ENCODE measurements at regions not wholly inside any gene's neighbourhood (a gene's known extent, or its start where the extent isn't known, plus 50 kb on each side); places are given as distances from the start of the nearest gene placed in this dataset.

GRCh38 chr2:67596871-67597270 is 199.7 kb downstream of the ETAA1 start:
- no peaks in the 10 kb centered on the region for H3K27me3 Mint-ChIP-seq (ENCODE audit: low read depth)
- CTCF ChIA-PET = interaction anchor here (1.2 to 1.4 kb wide), 2 partner anchors 15 to 54 kb away, joined by 4 read pairs; no protein-coding TSS in a partner anchor
- ATAC-seq (no peak), DNase-seq (ENCODE audit: low spot score) (no peak)
- H3K4me1 Mint-ChIP-seq = peaks cover 5% of the 10 kb centered on the region; the same call in 1 of the 2 replicates
- H3K36me3 Mint-ChIP-seq = 0 out of 2 replicates have a peak, but pooled peaks cover 5% of the 10 kb centered on the region
- TF ChIP-seq ZNF423 (CRISPR knock-in tag; IDR thresholded peaks at IDR 0.05) (no peak), IRF1 (CRISPR knock-in tag; IDR thresholded peaks at IDR 0.05) (no peak), ZNF121 (CRISPR knock-in tag; IDR thresholded peaks at IDR 0.05) (no peak), HMGXB4 (CRISPR knock-in tag; IDR thresholded peaks at IDR 0.05) (no peak), SMAD4 (CRISPR knock-in tag; IDR thresholded peaks at IDR 0.05) (no peak), GABPB1 (CRISPR knock-in tag; IDR thresholded peaks at IDR 0.05) (no peak)
- POLR2A ChIA-PET = no interaction called here
- no peak overlapping the region for H3K4me3 Mint-ChIP-seq
- H3K9me3 Mint-ChIP-seq = peaks cover 21% of the 10 kb centered on the region
- no peak overlapping the region for H3K27ac Mint-ChIP-seq

GRCh38 chr2:67599561-67599960 is 202.4 kb downstream of the ETAA1 start:
- POLR2A ChIA-PET = no interaction called here
- peaks cover 5% of the 10 kb centered on the region; the same call in 1 of the 2 replicates for H3K4me1 Mint-ChIP-seq
- TF ChIP-seq ZNF281 (CRISPR knock-in tag; IDR thresholded peaks at IDR 0.05) = no peak
- TF ChIP-seq CTCF (IDR thresholded peaks at IDR 0.05) = no peak
- TF ChIP-seq NR2C2 (CRISPR knock-in tag; IDR thresholded peaks at IDR 0.05) = no peak
- TF ChIP-seq HMGA2 (CRISPR knock-in tag; IDR thresholded peaks at IDR 0.05) = no peak
- no peak for TF ChIP-seq ZNF121 (CRISPR knock-in tag; IDR thresholded peaks at IDR 0.05)
- no peak for TF ChIP-seq ZNF317 (CRISPR knock-in tag; IDR thresholded peaks at IDR 0.05; ENCODE audit: borderline replicate concordance, low read depth)
- no peak for TF ChIP-seq NR1H2 (CRISPR knock-in tag; IDR thresholded peaks at IDR 0.05)
- TF ChIP-seq PRDM15 (CRISPR knock-in tag; IDR thresholded peaks at IDR 0.05) = no peak
- no peak for TF ChIP-seq E2F4 (CRISPR knock-in tag; IDR thresholded peaks at IDR 0.05; ENCODE audit: borderline replicate concordance, low read depth)
- no peak for TF ChIP-seq IRF2 (CRISPR knock-in tag; IDR thresholded peaks at IDR 0.05; ENCODE audit: borderline replicate concordance, low read depth)
- TF ChIP-seq SP1 (CRISPR knock-in tag; conservative IDR thresholded peaks at IDR 0.05) = no peak
- TF ChIP-seq ZNF232 (CRISPR knock-in tag; IDR thresholded peaks at IDR 0.05) = no peak
- TF ChIP-seq TEAD4 (CRISPR knock-in tag; IDR thresholded peaks at IDR 0.05) = no peak
- no peak for TF ChIP-seq ZNF512 (CRISPR knock-in tag; IDR thresholded peaks at IDR 0.05; ENCODE audit: borderline replicate concordance)
- ATAC-seq (no peak), DNase-seq (ENCODE audit: low spot score) (no peak)
- CTCF ChIA-PET = interaction anchor here (2.0 kb wide), 1 partner anchor 18 kb away, joined by 8 read pairs; no protein-coding TSS in a partner anchor
- H3K9me3 Mint-ChIP-seq = peaks cover 6% of the 10 kb centered on the region
- H3K36me3 Mint-ChIP-seq = no peaks in the 10 kb centered on the region
- no peak overlapping the region for H3K4me3 Mint-ChIP-seq
- H3K27ac Mint-ChIP-seq = no peak overlapping the region
- H3K27me3 Mint-ChIP-seq (ENCODE audit: low read depth) = no peaks in the 10 kb centered on the region
